ENCODE measurements at regions not wholly inside any gene's neighbourhood (a gene's known extent, or its start where the extent isn't known, plus 50 kb on each side); places are given as distances from the start of the nearest gene placed in this dataset.
A peak's percentile ranks its signal among the peaks of the same experiment; 100 is the strongest.
"Not testable (repeated sequence)": the region's sequence is repeated elsewhere in the genome, so short reads cannot be mapped to it uniquely, and the experiment has no call there.

DNA sequence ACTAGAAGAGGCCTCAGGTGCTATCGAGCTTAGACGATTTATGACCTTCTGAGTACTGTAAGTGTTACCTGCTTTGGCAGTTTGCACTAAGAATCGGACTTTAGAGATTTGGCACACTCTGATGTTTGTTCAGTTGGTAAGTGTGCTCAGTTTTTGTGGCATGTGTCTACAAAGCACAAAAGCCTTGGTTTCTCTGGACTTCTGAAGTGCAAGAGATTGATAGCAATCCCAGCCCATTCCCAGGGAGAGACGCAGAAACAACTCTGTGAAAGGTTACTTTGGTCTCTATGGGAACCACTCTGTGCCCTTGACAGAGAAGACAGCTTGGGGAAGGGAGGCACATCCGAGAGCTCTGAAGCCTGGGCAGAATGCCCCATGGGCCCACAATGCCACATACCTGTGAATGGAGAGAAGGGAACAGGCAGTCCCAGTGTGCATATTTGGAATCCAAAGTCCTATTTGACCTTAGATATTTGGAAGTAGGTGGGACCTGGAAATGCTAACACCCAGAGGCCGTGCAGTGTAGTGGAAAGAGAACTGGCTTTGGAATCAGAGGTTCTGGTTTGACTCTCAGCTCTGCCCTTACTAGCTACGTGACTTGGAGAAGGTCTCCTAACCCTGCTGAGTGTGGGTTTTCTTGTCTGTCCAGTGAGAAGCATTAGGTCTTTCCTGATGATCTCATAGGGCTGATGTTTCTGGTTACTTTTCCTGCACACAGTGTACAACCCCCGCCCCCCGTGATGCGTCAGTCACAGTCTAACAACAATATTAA, 194.3 kb upstream of the VLDLR start:
- H3K9me3 Mint-ChIP-seq: peaks cover 0 to 5% (median 0%) of the 10 kb centered on the region in 7 donors
- no peaks in the 10 kb centered on the region for H3K4me1 Mint-ChIP-seq
- H3K4me3 Mint-ChIP-seq: no peak overlapping the region
- H3K36me3 Mint-ChIP-seq: no peaks in the 10 kb centered on the region
- H3K27ac Mint-ChIP-seq: no peak overlapping the region
- H3K27me3 Mint-ChIP-seq: peaks cover 0 to 5% (median 5%) of the 10 kb centered on the region in 3 donors
- DNase-seq (no peak), ATAC-seq (ENCODE audit: low read depth in 2 of 2) (no peak)

- no peaks in the 10 kb centered on the region for H3K4me1 Mint-ChIP-seq
- DNase-seq (no peak), ATAC-seq (ENCODE audit: low read depth in 2 of 2) (no peak)
- H3K9me3 Mint-ChIP-seq: peaks cover 12 to 60% (median 30%) of the 10 kb centered on the region in 7 donors
- no peak overlapping the region for H3K4me3 Mint-ChIP-seq
- H3K27ac Mint-ChIP-seq: no peak overlapping the region
- H3K27me3 Mint-ChIP-seq: peaks cover 7 to 30% (median 13%) of the 10 kb centered on the region in 3 donors
- H3K36me3 Mint-ChIP-seq: peaks cover 5 to 17% of the 10 kb centered on the region in 2 donors
Measured at GRCh38 chr9:2439957-2440356, 181.6 kb upstream of the VLDLR start.

- not testable (repeated sequence) for H3K4me3 Mint-ChIP-seq; H3K27ac Mint-ChIP-seq; DNase-seq; ATAC-seq (ENCODE audit: low read depth in 2 of 2); H3K4me1 Mint-ChIP-seq
- Mint-ChIP-seq H3K27me3 (peaks cover 4 to 24% (median 6%) of the 10 kb centered on the region in 3 donors), H3K36me3 (peaks cover 5 to 17% of the 10 kb centered on the region in 2 donors), H3K9me3 (peaks cover 12 to 38% (median 26%) of the 10 kb centered on the region in 7 donors)
Measured at GRCh38 chr9:2443933-2444332, 177.7 kb upstream of the VLDLR start.

DNA sequence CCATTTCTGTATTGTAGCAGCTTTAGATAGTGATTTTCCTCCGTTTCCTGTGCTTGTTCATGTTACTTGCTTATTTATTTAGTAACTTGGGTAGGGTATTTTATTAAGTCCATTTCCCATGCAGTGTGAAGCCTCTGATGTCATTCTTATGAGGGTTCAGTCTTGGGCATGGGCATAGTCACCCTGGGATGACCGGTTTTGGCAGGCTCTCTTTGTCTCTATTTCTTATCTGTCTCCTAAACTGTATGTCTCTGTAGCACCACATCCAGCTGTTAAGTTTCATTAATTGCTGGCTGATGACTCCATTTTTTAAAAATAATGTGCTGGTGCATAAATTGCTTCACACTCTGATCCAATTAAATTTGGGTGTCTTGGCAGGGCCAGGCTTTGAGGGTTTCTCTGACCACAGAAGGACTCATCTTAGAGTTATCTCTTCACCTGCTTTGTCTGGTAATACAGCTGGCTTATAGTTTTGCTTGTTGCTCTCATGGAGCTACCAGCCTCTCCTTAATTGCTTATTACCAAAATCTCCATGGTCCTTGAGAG, 173.3 kb upstream of the VLDLR start:
- peaks cover 0 to 11% (median 4%) of the 10 kb centered on the region in 3 donors for H3K27me3 Mint-ChIP-seq
- no peaks in the 10 kb centered on the region for H3K4me1 Mint-ChIP-seq
- no peak overlapping the region for H3K27ac Mint-ChIP-seq
- no peak for DNase-seq
- H3K4me3 Mint-ChIP-seq: no peak overlapping the region
- H3K9me3 Mint-ChIP-seq: peaks cover 0 to 9% (median 8%) of the 10 kb centered on the region in 7 donors
- ATAC-seq (ENCODE audit: low read depth in 2 of 2): no peak
- H3K36me3 Mint-ChIP-seq: no peaks in the 10 kb centered on the region

DNA sequence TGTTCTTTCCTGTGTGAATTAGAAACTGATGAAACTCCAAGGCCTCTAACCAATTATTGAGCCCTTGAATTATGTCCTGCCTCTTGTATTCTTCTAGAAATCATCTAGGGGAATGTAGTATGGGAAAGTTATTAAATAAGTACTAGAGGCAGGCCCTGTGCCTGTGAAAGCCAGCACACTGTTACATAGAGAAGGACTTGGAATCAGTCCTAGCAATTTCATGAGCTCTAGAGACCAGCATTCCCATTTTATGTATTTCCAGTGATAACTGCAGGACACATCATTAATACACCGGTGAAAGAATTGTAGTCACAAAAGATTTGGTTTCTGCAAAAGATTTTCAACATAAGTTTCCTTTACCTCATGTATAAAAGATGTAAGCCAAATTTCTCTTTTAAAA, 168.5 kb upstream of the VLDLR start:
- H3K9me3 Mint-ChIP-seq: peaks cover 0 to 2% (median 0%) of the 10 kb centered on the region in 7 donors
- H3K27ac Mint-ChIP-seq: no peak overlapping the region
- peaks cover 0 to 6% (median 5%) of the 10 kb centered on the region in 3 donors for H3K27me3 Mint-ChIP-seq
- H3K4me3 Mint-ChIP-seq: no peak overlapping the region
- ATAC-seq (ENCODE audit: low read depth in 2 of 2): no peak
- DNase-seq: no peak
- H3K4me1 Mint-ChIP-seq: no peaks in the 10 kb centered on the region
- no peaks in the 10 kb centered on the region for H3K36me3 Mint-ChIP-seq

GRCh38 chr9:2453701-2454100, 167.9 kb upstream of the VLDLR start:
- H3K36me3 Mint-ChIP-seq: no peaks in the 10 kb centered on the region
- no peak overlapping the region for H3K27ac Mint-ChIP-seq
- no peak overlapping the region for H3K4me3 Mint-ChIP-seq
- H3K9me3 Mint-ChIP-seq: peaks cover 0 to 2% (median 0%) of the 10 kb centered on the region in 7 donors
- no peaks in the 10 kb centered on the region for H3K4me1 Mint-ChIP-seq
- peaks cover 0 to 6% (median 5%) of the 10 kb centered on the region in 3 donors for H3K27me3 Mint-ChIP-seq
- DNase-seq (no peak), ATAC-seq (ENCODE audit: low read depth in 2 of 2) (no peak)

DNA sequence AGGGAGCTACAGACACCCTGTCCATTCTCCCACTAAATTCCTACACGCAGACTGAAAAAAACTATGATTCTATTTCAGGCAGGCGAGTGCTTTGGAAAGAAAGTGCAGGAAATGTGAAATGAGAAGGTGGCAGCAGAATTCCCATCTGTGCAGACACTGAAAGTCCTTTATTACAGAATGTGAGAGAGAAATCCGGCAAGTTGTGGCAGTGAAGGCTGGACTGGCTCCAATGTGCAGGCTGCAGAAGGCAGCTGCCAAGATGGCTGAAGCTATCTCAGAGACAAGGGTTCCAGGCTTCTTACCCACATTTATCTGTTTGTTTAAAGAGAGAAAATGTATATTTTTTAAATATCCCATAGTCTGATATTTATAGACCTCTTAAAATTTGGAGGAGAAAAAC, 161.8 kb upstream of the VLDLR start:
- no peak overlapping the region for H3K4me3 Mint-ChIP-seq
- H3K9me3 Mint-ChIP-seq: peaks cover 7 to 14% (median 10%) of the 10 kb centered on the region in 7 donors
- no peak for ATAC-seq (ENCODE audit: low read depth in 2 of 2)
- H3K36me3 Mint-ChIP-seq: no peaks in the 10 kb centered on the region
- no peak for DNase-seq
- H3K27ac Mint-ChIP-seq: no peak overlapping the region
- peaks cover 6 to 16% (median 11%) of the 10 kb centered on the region in 3 donors for H3K27me3 Mint-ChIP-seq
- no peaks in the 10 kb centered on the region for H3K4me1 Mint-ChIP-seq

DNA sequence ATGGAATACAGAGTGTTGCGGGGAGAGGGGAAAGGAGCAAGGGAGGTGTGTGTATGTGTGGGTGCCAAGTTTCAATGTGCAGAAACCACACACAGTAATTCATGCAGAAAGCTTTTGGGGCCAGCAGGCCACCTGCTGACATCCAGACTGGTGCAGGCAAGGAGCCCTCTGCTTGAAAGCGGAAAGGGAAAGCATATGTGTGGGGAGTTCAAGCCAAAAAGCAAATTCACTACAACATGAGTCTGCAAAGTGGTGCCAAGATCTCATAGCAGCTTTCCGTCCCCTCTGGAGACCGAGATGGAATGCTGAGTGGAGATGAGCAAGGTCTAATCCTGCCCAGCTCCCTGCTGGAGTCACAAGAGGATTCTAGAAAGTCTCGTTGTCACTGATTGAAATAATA, 159.7 kb upstream of the VLDLR start:
- Mint-ChIP-seq H3K4me3 (no peak overlapping the region), H3K4me1 (no peaks in the 10 kb centered on the region), H3K9me3 (peaks cover 9 to 19% (median 12%) of the 10 kb centered on the region in 7 donors), H3K27ac (no peak overlapping the region), H3K27me3 (peaks cover 6 to 16% (median 6%) of the 10 kb centered on the region in 3 donors), H3K36me3 (no peaks in the 10 kb centered on the region)
- DNase-seq (no peak), ATAC-seq (ENCODE audit: low read depth in 2 of 2) (no peak)

GRCh38 chr9:2464624-2465023, 157.0 kb upstream of the VLDLR start:
- Mint-ChIP-seq H3K36me3 (no peaks in the 10 kb centered on the region), H3K4me1 (no peaks in the 10 kb centered on the region), H3K4me3 (no peak overlapping the region), H3K9me3 (peaks cover 7 to 19% (median 12%) of the 10 kb centered on the region in 7 donors), H3K27me3 (peaks cover 6 to 36% (median 18%) of the 10 kb centered on the region in 3 donors), H3K27ac (no peak overlapping the region)
- no peak for ATAC-seq (ENCODE audit: low read depth in 2 of 2)
- DNase-seq: no peak

- no peak for ATAC-seq (ENCODE audit: low read depth in 2 of 2)
Measured at GRCh38 chr9:2465516-2465915, 156.1 kb upstream of the VLDLR start.

GRCh38 chr9:2465921-2466460, 155.6 kb upstream of the VLDLR start:
- H3K9me3 Mint-ChIP-seq: peaks cover 7 to 19% (median 12%) of the 10 kb centered on the region in 7 donors
- ATAC-seq (ENCODE audit: low read depth in 2 of 2): no peak
- DNase-seq: no peak
- H3K27ac Mint-ChIP-seq: no peak overlapping the region
- H3K4me3 Mint-ChIP-seq: no peak overlapping the region
- H3K27me3 Mint-ChIP-seq: peaks cover 5 to 34% (median 15%) of the 10 kb centered on the region in 3 donors
- H3K4me1 Mint-ChIP-seq: no peaks in the 10 kb centered on the region
- H3K36me3 Mint-ChIP-seq: no peaks in the 10 kb centered on the region

More at GRCh38 chr9:2465516-2465915, 156.1 kb upstream of the VLDLR start:
- Mint-ChIP-seq H3K9me3 (peaks cover 7 to 19% (median 12%) of the 10 kb centered on the region in 7 donors), H3K27me3 (peaks cover 6 to 36% (median 18%) of the 10 kb centered on the region in 3 donors), H3K36me3 (no peaks in the 10 kb centered on the region), H3K4me3 (no peak overlapping the region), H3K27ac (no peak overlapping the region), H3K4me1 (no peaks in the 10 kb centered on the region)
- no peak for DNase-seq

DNA sequence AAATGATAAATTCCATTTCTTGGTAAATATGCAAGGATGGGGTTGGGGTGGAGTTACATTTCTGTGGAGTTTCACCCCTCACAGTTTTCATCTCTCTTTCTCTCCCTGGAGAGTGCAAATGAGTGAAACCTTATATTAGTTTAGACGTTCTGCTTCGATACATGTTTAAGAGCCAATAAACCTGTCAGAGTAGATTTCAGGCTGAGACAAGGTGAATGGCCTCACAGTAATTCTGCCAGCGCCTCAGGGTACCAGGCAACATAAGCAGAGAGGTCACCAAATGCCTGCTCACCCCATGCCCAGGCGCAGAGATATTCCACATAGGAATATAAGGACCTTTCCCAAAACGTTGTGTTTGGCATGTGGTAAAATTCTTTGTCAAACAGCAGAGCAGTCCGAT, 154.9 kb upstream of the VLDLR start:
- no peak for ATAC-seq (ENCODE audit: low read depth in 2 of 2)
- no peak overlapping the region for H3K4me3 Mint-ChIP-seq
- H3K9me3 Mint-ChIP-seq: peaks cover 5 to 19% (median 11%) of the 10 kb centered on the region in 7 donors
- no peaks in the 10 kb centered on the region for H3K36me3 Mint-ChIP-seq
- H3K27ac Mint-ChIP-seq: no peak overlapping the region
- no peak for DNase-seq
- no peaks in the 10 kb centered on the region for H3K4me1 Mint-ChIP-seq
- H3K27me3 Mint-ChIP-seq: peaks cover 0 to 27% (median 12%) of the 10 kb centered on the region in 3 donors

GRCh38 chr9:2469681-2470221, 151.8 kb upstream of the VLDLR start:
- no peaks in the 10 kb centered on the region for H3K4me1 Mint-ChIP-seq
- H3K27me3 Mint-ChIP-seq: peaks cover 10 to 24% (median 22%) of the 10 kb centered on the region in 3 donors
- H3K36me3 Mint-ChIP-seq: no peaks in the 10 kb centered on the region
- ATAC-seq (ENCODE audit: low read depth in 2 of 2): no peak
- peaks cover under 1 to 5% (median 2%) of the 10 kb centered on the region in 7 donors for H3K9me3 Mint-ChIP-seq
- no peak overlapping the region for H3K4me3 Mint-ChIP-seq
- no peak for DNase-seq
- peak overlapping the region in 1 of 6 donors; percentile 8 for H3K27ac Mint-ChIP-seq
